Caco-2 (cell line): ENCODE measurements at regions not wholly inside any gene's neighbourhood (a gene's known extent, or its start where the extent isn't known, plus 50 kb on each side); places are given as distances from the start of the nearest gene placed in this dataset.

ENCODE experiments used
- BruUV-seq: library from RNA; stranded (reverse); fragments of 400-500 nt; replicated peaks from 2 replicates; lab custom pipeline; 2021; lab: Mats Ljungman, UMichigan
- CTCF ChIA-PET: fragments of 300-600 bp; sonication (Branson Sonifier 250); formaldehyde crosslinking; loops from one replicate; lab custom pipeline; 2022; ENCODE audit warnings: antibody characterized with exemption; lab: Charles Lee
- POLR2A ChIA-PET: fragments of 300-600 bp; sonication (Branson Sonifier 250); formaldehyde crosslinking; loops from one replicate; lab custom pipeline; 2022; ENCODE audit warnings: antibody characterized with exemption; lab: Charles Lee
- DNase-seq, 2 experiments: peaks; one replicate each; pipeline versions ENCODE4 v3.0.0 to v3.0.0-alpha.2; 2020 to 2022
- H3K27me3 ChIP-seq: replicated peaks from 2 replicates; pipeline ENCODE4 v1.6.0; 2011; ENCODE audit warnings: low read length; ENCODE audit not compliant: control insufficient read depth, insufficient read depth
- H3K36me3 ChIP-seq: 2 replicates; pipeline ENCODE4 v1.5.1; 2011; ENCODE audit warnings: low read length; ENCODE audit not compliant: control insufficient read depth, insufficient read depth
- H3K4me1 ChIP-seq: fragments of 250-450 bp; sonication (Bioruptor Pico); 2 replicates; pipeline ENCODE4 v1.5.1; 2020; ENCODE audit warnings: mild to moderate bottlenecking
- H3K4me3 ChIP-seq: 2 replicates; pipeline ENCODE4 v1.5.1; 2011; ENCODE audit warnings: low read depth, mild to moderate bottlenecking, control low read depth, low read length
- H3K9me3 ChIP-seq: fragments of 250-450 bp; sonication (Bioruptor Pico); 2 replicates; pipeline ENCODE4 v1.5.1; 2020; ENCODE audit warnings: mild to moderate bottlenecking, moderate library complexity
- H3K27ac Mint-ChIP-seq: one replicate; pipeline ENCODE4 v1.8.0; 2022; ENCODE audit warnings: mixed read lengths; ENCODE audit not compliant: unreplicated experiment
- H3K27me3 Mint-ChIP-seq: one replicate; pipeline ENCODE4 v1.8.0; 2022; ENCODE audit warnings: mixed read lengths; ENCODE audit not compliant: insufficient read depth, unreplicated experiment
- H3K36me3 Mint-ChIP-seq: one replicate; pipeline ENCODE4 v1.8.0; 2022; ENCODE audit warnings: mild to moderate bottlenecking, mixed read lengths; ENCODE audit not compliant: insufficient read depth, unreplicated experiment
- H3K4me1 Mint-ChIP-seq: one replicate; pipeline ENCODE4 v1.8.0; 2022; ENCODE audit warnings: low read depth, mixed read lengths; ENCODE audit not compliant: unreplicated experiment
- H3K4me3 Mint-ChIP-seq: one replicate; pipeline ENCODE4 v1.8.0; 2022; ENCODE audit warnings: mild to moderate bottlenecking, moderate library complexity, mixed read lengths; ENCODE audit not compliant: unreplicated experiment
- H3K9me3 Mint-ChIP-seq: one replicate; pipeline ENCODE4 v1.8.0; 2022; ENCODE audit warnings: mixed read lengths; ENCODE audit not compliant: unreplicated experiment
- CTCF ChIP-seq, 2 experiments: fragments of 200-600 bp in 1 of 2; IDR thresholded peaks; 1 replicate in 1 of 2; 2 replicates in 1 of 2; pipeline versions ENCODE4 v1.5.1 to v1.8.0; 2011 to 2022; ENCODE audit warnings: antibody characterized with exemption in 1 of 2, control low read depth in 1 of 2, inconsistent platforms in 1 of 2, low read depth in 1 of 2, low read length in 1 of 2, mild to moderate bottlenecking in 1 of 2, moderate library complexity in 1 of 2; ENCODE audit not compliant: insufficient read depth in 1 of 2, severe bottlenecking in 1 of 2, unreplicated experiment in 1 of 2
- intact Hi-C: fragments of 100-400 bp; cut with micrococcal nuclease; formaldehyde crosslinking; loops from one replicate; pipeline ENCODE4 v1.10.0; 2022; ENCODE audit not compliant: unreplicated experiment

- no peak overlapping the region for H3K4me3 ChIP-seq
- H3K4me1 Mint-ChIP-seq, result peaks cover 59% of the 10 kb centered on the region
Measured at GRCh38 chr2:37796481-37796880, 125.0 kb upstream of the CDC42EP3 start.

DNA sequence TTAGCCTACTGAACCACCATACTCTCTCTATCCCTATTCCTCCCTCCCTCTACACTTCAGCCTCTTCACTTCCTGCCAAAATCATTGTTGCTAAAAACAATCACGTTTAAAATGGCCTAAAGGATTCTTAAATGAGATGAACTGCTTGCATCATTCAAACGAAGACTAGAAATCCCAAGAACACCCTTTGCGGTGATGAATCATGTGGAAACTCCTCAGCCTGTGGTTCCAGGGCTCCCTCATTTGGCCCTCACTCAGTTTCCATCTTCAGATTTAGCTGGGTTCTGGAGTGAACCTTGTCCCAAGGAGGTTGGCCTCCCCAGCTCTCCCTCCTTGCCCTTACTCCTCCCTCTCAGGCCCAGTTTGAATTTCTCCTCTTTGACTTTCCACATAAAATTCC, 125.6 kb upstream of the CDC42EP3 start:
- H3K9me3 Mint-ChIP-seq, result no peaks in the 10 kb centered on the region
- H3K4me3 ChIP-seq, result no peak overlapping the region
- peaks cover 63% of the 10 kb centered on the region for H3K4me1 Mint-ChIP-seq
- CTCF ChIA-PET, result no interaction called here
- H3K36me3 ChIP-seq, result no peaks in the 10 kb centered on the region
- TF ChIP-seq CTCF (IDR thresholded peaks at IDR 0.05; ENCODE audit: insufficient read depth in 1 of 2, low read depth in 1 of 2, low read length in 1 of 2, severe bottlenecking in 1 of 2, unreplicated experiment in 1 of 2), result no peak
- H3K27ac Mint-ChIP-seq, result peak overlapping the region; percentile 82
- no peak for DNase-seq
- H3K9me3 ChIP-seq, result no peaks in the 10 kb centered on the region
- POLR2A ChIA-PET, result interaction anchor here (0.6 to 1.1 kb wide), 2 partner anchors 17 to 320 kb away, joined by 3 to 4 read pairs; no protein-coding TSS in a partner anchor
- H3K27me3 Mint-ChIP-seq, result no peaks in the 10 kb centered on the region
- H3K4me3 Mint-ChIP-seq, result no peak overlapping the region
- intact Hi-C loops, result loop anchor here (2.0 kb wide), 1 partner anchor 18 kb away; no protein-coding TSS in a partner anchor
- peaks cover 63% of the 10 kb centered on the region for H3K4me1 ChIP-seq
- H3K36me3 Mint-ChIP-seq, result peaks cover 6% of the 10 kb centered on the region
- no TSS peak for BruUV-seq
- no peaks in the 10 kb centered on the region for H3K27me3 ChIP-seq

More at GRCh38 chr2:37796481-37796880, 125.0 kb upstream of the CDC42EP3 start:
- DNase-seq, result no peak
- H3K36me3 ChIP-seq, result no peaks in the 10 kb centered on the region
- POLR2A ChIA-PET, result interaction anchor here (0.6 kb wide), 1 partner anchor 320 kb away, joined by 4 read pairs; no protein-coding TSS in a partner anchor
- H3K27me3 ChIP-seq, result no peaks in the 10 kb centered on the region
- intact Hi-C loops, result loop anchor here (2.0 kb wide), 1 partner anchor 18 kb away; no protein-coding TSS in a partner anchor
- Mint-ChIP-seq H3K4me3 (no peak overlapping the region), H3K27ac (peak overlapping the region; percentile 82), H3K36me3 (peaks cover 6% of the 10 kb centered on the region), H3K9me3 (peaks cover 3% of the 10 kb centered on the region), H3K27me3 (no peaks in the 10 kb centered on the region)
- no peaks in the 10 kb centered on the region for H3K9me3 ChIP-seq
- peaks cover 57% of the 10 kb centered on the region for H3K4me1 ChIP-seq
- TF ChIP-seq CTCF (IDR thresholded peaks at IDR 0.05; ENCODE audit: insufficient read depth in 1 of 2, low read depth in 1 of 2, low read length in 1 of 2, severe bottlenecking in 1 of 2, unreplicated experiment in 1 of 2), result no peak
- BruUV-seq, result TSS peak; percentile 96
- CTCF ChIA-PET, result no interaction called here

DNA sequence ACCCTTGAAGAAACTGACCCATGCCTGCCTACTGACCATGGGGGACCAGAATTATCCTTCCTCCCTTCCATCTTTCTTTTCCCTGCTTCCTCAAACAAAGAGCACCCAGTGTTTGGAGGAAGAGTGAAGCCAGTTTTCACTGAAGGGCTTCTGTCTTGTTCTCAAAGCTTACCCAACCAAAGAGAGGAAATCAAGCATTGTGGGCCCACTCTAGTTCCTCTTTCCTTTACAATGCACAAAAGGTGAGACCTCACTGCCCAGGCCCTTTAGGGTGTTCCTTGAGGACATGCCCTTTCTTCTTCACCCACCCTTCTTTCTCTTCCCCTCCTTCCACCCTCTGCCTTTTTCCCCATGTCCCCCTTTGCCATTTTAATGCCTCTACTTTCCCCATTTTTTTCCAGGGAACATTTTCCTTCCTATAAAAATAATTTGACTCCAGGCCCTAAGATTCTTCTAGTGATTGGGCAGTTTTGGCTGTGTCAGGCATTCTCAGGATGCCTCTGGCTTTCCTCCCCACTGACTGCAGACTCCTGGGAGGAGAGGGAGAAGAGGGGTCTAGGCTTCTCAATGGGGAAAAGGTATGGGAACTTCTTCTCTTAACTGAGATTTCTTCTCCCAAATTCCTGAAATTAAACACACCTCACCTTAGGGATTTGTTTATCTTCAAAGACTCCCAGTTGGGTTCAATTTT, 126.6 kb upstream of the RMDN2 start:
- Mint-ChIP-seq H3K27ac (peak overlapping the region; percentile 66), H3K27me3 (no peaks in the 10 kb centered on the region), H3K9me3 (no peaks in the 10 kb centered on the region), H3K4me1 (peaks cover 66% of the 10 kb centered on the region), H3K4me3 (no peak overlapping the region), H3K36me3 (peaks cover 6% of the 10 kb centered on the region)
- intact Hi-C loops, result no loop called here
- H3K4me1 ChIP-seq, result peaks cover 75% of the 10 kb centered on the region
- no peaks in the 10 kb centered on the region for H3K27me3 ChIP-seq
- H3K4me3 ChIP-seq, result no peak overlapping the region
- ChIA-PET CTCF (no interaction called here), POLR2A (interaction anchor here (0.7 to 1.1 kb wide), 2 partner anchors 18 to 441 kb away, joined by 3 to 7 read pairs; no protein-coding TSS in a partner anchor)
- no peaks in the 10 kb centered on the region for H3K9me3 ChIP-seq
- no TSS peak for BruUV-seq
- no peak for TF ChIP-seq CTCF (IDR thresholded peaks at IDR 0.05; ENCODE audit: insufficient read depth in 1 of 2, low read depth in 1 of 2, low read length in 1 of 2, severe bottlenecking in 1 of 2, unreplicated experiment in 1 of 2)
- H3K36me3 ChIP-seq, result no peaks in the 10 kb centered on the region
- no peak for DNase-seq
